ELR (cell line): ENCODE measurements at regions not wholly inside any gene's neighbourhood (a gene's known extent, or its start where the extent isn't known, plus 50 kb on each side); places are given as distances from the start of the nearest gene placed in this dataset.
"Not testable (repeated sequence)": the region's sequence is repeated elsewhere in the genome, so short reads cannot be mapped to it uniquely, and the experiment has no call there.

Experiments
- DNase-seq: peaks from one replicate; pipeline ENCODE4 v3.0.0-alpha.2; 2015; ENCODE audit warnings: low read depth

DNA sequence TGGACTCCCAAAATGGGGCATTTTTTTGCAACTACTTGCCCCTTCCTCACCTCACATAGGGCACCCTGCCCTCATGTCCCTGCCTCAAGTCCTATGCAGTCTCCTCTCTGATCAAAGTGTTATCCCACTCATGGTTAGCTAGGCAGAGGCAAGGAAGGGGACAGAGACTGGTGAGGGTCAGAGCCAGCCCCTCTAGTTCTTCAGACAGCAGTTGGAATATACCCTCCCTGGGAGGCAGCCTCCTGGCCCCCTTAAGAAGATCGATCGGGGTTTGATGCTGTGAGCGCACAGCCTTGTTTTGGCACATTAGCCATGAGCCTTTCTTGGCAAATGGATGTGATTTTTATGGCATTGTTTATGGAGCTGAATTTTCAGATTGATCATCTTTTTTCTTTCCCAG, 436.9 kb downstream of the BUD13 start:
- DNase-seq = no peak

DNA sequence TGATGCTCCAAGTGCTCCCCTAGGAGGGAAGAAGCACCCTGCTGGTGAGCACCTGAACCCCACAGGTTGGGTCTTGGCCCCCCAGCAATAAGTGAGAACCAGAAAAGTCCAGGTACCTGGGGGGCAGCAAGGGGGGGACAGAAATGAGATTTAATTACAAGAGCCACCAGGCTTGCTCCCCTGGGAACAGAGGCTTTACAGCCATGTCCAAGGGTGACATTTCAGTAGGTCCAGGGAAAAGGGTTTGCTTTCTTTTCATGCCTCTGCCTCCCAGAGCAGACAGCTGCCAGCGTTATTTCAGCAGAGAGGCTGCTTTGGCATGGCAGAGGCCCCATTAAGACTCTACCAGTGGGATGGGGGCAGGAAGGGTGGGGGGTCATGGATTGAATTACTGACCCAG, 437.7 kb downstream of the BUD13 start:
- DNase-seq = no peak

DNA sequence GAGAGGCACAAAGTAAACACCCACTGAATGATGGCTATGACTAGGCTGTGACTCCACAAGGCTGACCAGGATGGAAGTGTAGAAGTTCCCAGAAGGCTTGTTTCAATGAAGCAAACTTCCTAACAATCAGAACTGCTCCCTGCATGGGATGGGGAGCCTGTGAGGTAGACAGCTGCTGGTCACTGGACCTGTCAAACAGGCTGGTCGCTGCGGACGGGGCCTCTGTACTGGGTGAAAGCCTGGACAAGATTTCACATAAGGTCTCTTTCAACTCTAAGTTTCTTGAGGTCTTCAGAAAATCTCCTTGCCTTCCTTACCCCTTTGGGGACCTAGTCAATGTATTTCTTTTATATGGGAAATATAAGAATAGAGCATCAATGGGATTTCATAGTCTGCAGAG, 438.2 kb downstream of the BUD13 start:
- DNase-seq = no peak

DNA sequence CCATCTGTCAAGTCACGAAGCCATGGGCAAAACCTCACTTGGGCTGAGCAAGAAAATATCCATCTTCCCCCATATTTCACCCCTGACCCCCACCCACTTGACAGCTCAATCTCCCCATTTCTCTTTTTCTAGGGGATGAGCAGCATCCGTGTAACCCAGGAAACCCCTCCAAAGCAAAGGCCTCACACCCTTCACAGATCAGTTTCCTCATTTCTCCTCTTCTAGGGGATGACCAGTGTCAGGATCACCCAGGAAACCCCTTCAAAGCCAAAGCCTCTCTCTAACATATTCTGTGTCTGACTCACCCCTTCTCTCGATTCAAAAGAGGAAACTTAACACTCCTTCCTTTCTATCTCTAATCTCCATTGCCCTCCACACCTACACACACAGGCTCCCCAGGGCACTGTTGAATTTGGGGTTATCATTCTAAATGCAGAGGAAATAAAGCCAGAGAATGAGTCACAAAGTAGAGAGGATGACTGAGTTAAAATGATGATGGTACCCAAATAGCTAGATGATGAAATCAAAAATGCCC, 439.7 kb downstream of the BUD13 start:
- no peak for DNase-seq

DNA sequence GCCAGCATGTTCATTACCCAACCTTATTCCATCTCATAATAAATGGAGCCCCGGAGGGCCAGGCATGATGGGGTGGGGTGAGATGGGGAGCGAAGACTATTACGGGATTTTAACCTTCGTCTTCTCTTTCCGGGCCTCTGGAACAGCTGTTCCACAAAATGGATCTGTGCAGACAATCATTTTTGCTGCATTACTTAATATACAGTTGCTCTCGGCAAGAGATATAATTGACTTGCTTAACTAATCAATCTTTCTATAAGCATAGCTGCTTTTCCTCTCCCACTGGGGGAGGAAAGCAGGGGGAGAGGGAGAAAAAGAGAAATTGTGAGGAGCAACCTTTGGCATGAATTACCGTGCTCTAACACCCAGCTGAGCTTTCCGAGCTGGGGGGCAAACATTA, 440.4 kb downstream of the BUD13 start:
- DNase-seq = no peak

DNA sequence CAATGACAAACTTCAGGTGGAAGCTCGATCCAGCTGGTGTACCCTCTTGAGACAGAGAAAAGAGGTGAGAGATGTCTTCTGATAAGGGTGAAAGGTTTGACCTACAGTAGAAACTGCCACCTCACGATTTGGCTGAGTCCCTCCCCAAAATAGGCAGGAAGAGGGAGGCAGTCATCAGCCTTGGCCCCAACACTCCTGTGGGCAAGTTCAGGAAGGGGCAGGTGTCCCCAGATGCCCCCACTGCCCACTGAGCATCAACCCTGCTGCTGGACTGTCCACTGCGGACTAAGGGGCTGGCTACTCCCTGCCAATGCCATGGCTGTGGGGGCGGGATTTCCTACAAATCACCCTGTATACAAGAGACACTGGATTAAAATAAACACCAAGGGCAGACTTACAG, 441.4 kb downstream of the BUD13 start:
- DNase-seq = no peak

DNA sequence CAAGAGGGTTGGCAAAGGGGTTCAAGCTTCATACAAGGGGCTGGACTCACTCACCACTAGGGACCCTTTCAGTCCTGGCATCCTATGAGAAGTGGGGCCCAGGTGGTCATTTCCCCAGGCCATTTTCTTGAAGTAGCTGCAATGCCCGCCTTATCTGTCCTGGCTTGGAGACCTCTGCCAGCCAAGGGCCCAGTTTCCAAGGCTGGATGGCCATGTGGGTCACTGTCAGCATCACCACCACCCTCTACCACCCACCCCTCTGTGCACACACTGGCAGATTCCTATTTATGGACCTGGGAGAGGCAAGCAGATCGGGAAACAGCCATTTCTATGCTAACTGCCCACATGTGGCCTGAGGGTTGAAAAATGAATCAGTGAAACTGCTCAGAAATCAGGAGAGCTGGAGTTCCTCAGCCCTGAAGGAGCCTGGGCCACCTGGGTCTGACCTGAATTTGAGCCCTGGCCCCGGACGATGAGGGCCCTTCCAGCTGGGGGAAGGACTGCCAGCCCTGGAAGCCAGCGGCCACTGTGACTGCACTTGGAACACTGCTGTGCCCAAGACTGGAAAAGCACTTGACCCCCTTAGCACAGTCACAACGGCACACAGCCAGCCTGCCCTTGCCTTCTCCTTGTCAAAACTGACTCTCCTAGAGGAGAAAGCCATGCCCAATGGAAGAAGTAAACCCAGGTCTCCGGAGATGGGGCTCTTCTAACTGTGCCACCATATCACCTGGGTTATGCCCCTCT, 442.2 kb downstream of the BUD13 start:
- DNase-seq = no peak

DNA sequence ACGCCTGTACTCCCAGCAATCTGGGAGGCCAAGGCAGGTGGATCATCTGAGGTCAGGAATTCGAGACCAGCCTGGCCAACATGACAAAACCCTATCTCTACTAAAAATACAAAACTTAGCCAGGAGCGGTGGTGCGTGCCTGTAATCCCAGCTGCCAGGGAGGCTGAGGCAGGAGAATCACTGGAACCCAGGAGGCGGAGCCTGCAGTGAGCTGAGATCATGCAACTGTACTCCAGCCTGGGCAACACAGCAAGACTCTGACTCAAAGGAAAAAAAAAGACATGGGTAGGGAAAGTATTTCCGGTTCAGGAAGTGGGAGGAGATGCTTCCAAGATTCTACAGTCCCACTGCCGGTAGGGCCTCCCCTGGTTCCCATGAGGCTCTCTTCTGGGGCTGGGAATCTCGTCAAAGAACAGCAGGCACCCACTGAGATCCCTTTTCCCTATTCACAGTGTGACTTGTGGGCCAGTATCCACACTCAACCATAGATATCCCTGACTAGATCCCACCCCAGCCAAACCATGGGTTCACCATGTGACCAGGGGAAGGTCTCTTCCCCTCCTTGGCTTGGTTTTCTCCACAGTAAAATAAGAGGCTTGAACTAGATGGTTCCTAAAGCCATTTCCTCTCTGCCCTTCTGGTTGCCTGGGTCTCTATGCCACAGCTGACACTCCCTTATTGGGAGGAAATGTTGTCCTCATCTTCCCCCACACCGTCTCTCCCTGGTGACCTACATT, 443.3 kb downstream of the BUD13 start:
- no peak for DNase-seq

DNA sequence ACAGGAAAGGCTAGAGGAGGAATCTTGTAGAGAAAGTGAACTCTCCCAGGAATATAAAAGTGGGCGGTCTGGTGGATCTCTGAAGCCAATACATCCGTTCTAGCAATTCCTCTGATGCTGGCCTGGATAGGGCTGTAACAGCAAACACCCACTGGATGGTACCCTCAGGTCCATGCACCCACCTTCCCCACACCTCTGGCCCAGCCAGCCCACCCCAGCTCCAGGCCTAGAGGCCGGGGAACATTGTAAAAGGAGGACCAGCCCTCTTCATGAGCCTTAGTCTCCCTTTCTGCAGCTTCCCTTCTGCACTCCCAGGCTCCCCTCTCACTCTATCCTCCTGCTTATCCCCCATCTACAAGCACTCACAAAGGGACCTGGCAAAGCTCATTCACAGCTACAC, 443.9 kb downstream of the BUD13 start:
- DNase-seq = no peak

DNA sequence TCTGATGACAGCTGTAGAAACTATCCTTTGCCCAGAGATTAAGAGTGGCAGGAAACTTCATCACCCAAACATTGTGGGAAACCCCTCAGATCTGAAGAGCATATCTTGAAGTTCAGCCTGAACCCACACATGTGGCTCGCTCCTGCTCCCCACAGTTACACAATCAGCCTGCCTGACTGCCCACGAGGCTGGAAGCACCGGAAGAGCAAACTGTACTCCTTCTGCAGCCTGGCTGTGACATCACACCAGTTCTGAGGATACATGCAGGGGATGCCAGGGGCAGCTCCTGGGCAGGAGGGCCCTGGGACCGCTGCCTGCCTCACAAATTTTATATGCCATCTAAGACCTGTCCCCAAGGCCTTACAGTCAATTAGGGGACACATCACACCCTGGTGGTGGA, 444.4 kb downstream of the BUD13 start:
- DNase-seq = no peak

DNA sequence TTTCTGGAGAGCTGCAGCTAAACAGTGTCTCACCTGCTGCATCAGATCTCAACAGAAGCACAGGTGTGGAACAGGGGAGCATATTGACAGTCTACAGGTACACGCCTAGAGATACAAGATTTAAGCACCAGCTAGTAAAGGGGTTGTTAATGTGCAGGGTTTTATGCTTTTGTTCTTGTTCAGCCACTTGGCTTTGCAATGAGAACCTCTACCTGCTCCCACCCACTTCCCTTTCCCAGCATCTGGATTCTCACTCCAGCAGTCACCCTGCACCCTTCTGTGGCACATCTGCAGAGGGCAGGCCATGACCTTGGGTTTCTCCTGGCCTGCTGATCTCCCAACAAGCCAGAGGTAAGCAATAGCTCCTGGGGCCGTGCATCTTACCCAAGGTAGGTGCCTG, 446.6 kb downstream of the BUD13 start:
- DNase-seq = no peak

DNA sequence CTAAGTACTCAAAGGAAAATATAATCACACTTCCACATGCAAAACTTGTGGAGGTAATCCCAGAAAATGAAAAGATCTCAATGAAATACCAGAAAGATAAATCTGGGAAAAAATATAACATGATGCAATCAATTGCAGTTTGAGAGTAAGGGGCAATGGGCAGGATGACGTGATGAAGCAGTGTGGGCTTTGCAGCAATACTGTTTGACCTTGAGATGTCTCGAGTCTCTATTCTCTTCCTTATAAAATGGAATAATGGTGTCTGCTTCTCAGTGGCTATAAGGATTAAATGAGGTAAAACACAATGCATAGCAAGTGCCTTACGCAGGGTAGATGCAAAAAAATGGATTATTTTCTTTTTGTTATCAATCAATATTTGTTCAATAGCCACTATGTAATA, 447.5 kb downstream of the BUD13 start:
- DNase-seq = no peak

DNA sequence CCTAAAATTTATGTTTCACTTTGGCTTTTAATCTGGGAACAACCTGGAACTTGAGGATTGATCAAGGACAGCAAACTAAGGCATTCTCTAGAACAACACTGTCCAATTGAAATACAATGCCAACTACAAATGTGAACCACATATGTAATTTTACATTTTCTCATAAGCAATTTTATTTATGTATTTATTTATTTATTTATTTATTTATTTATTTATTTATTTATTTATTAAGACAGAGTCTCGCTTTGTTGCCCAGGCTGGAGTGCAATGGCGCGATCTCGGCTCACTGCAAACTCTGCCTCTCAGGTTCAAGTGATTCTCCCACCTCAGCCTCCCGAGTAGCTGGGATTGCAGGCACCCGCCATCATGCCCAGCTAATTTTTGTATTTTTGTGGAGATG, 448.7 kb downstream of the BUD13 start:
- not testable (repeated sequence) for DNase-seq

DNA sequence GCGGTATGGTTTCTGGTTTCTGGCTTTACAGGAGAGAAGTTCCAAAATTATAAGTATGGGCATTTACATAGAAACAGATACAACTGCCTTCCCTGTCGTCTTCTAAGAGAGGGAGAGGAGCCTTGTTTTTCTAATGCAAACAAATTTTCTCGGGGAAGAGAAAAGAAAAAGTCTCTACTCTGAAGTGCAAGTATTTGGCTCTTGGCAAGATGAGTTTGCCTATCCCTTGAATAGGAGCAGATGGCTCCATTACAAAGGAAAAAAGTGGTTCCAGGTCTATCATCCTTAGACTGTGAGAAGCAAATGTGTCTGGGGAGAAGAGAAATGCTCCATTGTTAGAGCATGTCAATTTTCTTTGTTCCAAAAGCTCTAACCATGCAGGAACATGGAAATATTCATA, 455.6 kb downstream of the BUD13 start:
- no peak for DNase-seq

DNA sequence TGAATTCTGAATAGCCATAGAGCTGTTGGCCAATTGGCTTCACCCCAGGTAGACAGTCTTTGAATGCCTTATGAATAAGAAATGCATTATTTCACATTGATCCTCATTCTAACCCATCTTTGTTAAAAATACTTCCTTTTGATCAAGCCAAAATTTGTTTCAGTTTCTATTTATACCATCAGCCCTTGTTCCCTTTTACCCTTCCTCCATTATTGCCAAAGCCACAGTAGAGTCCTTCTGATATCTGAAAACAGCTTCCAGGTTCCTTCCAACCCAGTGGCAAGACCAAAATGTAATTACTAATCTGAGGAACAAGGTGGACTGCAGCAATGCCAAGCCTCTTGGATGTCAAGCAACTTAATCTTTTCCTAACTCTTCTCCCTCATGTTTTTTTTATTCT, 458.8 kb downstream of the BUD13 start:
- DNase-seq = no peak

DNA sequence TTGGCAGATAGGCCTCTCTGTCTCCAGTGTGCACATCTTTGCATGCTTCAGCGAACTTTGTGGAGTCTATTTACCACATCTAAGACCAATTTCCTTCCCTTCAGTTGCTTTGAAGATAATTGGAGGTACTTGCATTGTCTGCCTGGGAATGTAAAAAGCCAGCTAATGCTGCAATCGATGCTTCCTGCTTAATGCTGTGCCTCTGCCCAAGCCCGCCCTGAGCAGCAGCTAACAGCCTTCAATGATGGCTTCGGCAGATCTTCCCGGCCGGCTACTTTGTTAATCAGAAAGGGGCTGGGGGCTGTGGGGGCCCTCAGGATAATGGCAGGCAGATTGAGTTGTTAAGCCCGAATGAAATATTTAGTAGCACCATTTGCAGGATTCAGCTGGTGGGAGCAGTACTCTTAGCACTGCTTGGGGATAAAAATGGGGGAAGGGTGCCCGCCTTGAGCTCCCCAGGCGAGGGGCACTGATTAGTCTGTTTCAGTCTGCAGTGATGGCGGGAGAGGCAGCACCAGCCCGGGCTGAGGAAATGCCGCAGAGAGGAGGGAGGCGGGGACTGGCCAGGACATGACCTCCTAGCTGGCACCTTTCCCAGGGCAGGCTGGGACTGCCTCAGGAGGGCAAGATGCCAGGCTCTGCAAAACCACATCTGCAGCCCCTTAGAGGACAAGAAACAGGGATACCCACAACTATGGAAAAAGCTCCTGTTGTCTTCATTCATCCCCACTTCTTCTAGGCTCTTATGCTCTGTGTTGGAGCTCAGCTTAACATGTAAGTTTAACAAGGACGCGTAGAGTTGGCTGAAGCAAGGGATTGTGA, 460.0 kb downstream of the BUD13 start:
- DNase-seq = no peak

DNA sequence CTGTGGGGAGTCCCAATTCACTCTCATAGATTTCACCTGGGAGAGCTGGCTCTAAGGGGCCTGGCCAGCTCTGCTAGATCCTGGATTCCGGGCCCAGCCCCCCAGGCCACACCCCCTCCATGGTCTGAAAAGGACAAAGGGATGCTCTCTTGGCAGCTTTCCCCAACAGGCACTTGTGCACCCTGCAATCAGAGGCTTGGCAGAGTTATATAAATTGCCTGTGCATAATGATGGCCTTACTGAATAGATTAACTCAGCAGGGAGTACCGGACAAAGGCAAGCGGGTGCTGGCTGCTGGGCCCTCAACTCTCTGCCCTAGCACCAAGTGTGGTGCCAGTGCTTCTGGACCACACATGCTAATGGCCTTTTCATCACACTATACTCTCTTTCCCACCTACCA, 461.6 kb downstream of the BUD13 start:
- no peak for DNase-seq

DNA sequence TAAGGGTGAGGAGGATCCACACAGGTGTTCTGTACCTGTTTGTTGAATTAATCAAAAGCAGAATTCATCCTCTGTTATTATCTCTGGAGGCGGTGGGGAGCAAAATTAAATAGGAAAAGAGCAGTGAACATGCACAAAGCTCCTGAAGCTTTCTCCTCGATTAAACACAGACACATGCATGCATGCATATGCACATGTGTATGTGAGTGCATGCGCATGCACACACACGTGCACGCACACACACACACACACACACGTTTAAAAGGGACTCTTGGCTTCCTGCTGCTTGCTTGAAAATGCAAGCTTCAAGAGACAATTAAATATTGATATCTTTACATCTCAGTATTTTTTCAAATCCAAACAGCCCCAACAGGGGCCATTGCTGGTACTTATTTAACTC, 462.1 kb downstream of the BUD13 start:
- DNase-seq = no peak

DNA sequence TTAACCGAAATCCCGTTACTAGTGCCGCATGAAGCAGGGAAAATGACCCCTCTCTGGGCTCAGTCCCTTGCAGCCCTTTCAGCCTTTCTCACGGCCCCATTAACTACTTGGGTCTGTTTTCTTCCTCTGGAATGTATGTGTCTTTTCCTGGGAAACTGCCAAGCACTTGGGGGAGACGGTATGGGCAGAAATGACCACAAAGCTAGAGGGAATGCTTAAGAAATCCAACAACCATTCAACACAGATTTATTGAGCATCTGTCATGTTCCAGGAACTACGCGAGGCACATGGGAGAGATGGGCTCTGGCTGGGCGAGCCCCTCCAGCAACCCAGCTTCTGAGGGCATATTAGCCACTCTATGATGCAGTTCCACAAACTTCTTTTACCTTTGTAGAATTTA, 462.6 kb downstream of the BUD13 start:
- no peak for DNase-seq

DNA sequence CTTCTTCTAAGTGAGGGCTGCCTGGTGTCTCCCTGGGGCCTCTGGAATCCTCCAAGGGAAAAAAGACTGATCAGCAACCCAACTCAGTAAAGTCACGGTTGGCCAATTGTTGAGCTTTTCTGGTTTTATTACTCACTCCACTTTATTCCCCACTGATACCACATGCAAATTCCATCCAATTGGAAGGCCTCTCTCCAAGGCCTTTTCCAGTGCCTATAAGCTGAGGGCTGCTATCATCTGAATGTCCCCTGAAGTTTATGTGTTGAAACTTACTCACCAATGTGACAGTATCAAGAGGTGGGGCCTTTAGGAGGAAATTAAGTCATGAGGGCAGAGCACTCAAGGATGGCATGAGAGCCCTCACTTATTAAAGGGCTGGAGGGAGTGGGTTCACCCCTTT, 463.3 kb downstream of the BUD13 start:
- no peak for DNase-seq

DNA sequence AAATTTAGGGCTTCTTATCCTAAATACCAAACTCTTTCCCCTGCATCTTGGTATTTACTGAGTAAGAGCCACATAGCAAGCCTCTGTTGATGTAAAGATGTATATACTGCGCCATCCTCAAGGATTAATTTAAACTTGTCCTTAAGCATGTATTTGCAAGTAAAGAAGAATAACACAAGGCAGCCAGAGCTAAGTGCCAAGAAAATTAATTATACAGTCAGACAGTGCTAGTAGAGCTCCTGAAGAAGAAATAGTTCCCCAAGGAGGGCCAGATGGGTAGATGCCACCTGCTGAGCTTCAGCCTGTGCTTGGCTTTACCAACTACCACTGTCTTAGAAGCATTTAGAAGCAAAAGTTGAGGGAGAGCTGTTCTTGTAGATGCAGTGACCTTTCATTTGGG, 470.0 kb downstream of the BUD13 start:
- no peak for DNase-seq

DNA sequence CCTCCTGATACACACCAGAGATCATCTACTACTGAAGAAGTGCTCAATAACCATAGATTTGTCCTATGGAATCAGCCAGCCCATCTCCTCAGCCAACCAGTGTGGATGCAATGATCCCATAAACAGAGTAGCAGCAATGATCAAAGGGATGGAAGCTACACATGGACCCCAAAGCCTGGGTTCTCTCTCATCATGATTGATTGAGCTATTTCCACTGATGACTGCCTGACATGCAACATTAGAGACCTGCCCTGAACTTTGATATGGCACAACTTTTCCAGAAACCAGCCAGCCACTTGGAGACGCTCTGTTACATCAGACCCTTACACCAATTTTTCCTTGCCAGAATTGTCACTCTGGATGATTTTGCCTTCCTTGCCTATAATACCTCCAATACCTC, 471.6 kb downstream of the BUD13 start:
- DNase-seq = no peak

DNA sequence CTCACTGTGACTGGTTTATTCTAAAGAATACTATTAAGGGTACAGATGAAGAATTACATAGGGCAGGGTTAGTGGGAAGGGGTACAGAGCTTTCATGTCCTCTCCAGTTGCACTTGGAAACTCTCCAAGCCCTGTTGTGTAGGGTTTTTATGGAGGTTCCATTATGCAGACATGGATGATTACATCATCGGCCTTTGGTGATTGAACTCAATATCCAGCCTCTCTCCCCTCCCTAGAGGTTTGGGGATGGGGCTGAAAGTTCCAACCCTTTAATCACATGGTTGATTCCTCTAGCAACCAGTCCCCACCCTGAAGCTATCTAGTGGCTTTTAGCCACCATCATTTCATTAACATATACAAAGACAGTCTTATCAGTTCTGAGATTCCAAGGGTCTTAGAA, 472.6 kb downstream of the BUD13 start:
- DNase-seq = no peak
